ENCODE measurements at regions not wholly inside any gene's neighbourhood (a gene's known extent, or its start where the extent isn't known, plus 50 kb on each side); places are given as distances from the start of the nearest gene placed in this dataset.
"Not testable (repeated sequence)": the region's sequence is repeated elsewhere in the genome, so short reads cannot be mapped to it uniquely, and the experiment has no call there.

DNA sequence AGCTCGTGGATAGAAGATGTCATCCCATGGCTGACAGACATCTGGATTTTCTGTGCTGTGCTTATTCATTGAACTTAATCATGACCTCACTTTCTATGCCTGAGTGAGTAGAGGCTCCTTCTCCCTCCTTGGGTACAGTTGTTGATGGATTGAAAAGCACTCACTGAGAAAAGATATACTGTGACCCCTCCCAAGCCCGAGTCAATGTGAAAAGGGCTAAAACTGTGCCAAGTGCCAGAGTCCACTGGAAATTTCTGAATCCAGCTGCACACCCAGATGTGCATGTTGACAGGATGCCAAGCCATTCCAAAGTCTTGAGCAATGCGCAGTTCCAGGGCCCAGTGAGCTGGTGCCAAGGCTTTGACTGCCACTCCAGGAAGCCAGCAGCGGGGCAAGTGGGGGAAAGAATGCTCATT, 473.0 kb downstream of the NTRK2 start:
- no peak for DNase-seq

DNA sequence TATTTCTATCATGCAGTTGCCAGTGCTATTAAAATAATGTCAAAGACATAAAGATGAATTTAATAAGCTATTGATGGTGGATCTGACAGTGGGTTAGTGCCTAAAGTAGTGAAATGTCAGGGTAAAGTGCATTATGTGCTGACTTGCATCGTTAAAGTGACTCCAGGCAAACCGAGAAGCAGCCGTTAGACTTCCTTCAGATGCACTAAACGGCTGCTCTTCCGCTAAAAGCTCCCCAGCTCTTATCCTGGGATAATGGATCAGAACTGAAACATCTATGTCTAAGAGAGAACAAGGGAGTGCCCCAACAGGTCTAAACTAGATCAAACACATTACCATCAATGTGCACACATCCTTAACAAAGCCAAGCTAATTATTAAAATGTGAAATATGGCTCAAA, 468.2 kb downstream of the NTRK2 start:
- no peak for DNase-seq

DNA sequence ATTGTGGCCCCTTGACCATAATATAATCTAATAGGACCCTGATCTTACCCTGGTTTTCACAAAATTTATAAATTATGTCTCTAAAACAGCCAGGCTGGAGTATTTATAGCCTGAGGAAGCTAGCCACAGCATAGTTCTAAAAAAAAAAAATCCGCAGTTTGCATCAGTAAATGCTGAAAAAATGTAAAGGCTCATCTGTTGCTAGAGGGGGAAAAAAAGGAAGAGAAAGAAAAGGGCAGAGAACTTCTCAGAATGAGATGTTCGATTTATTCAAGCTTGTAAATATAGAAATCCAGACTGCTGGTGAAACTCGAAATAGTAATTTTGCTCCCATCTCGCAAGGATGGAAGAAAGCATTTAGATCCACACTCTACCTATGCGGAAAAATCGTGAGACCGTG, 467.5 kb downstream of the NTRK2 start:
- DNase-seq: no peak

DNA sequence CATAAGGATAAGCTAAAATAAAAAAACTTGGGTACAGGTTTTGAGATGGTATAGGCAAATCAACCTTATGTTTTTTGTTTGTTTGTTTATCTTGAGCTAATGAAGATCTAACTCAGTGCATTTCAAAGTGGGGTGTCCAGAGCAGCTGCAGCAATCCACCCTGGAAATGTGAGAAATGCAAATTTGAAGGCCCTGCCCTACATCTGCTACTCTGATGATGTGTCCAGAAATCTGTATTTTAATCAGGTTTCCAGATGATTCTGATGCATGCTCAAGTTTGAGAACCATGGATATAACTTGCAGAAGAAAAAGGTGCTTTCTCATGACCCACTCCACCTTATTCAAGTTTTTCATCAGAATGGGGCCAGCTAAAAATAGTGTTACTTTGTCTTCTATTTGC, 467.0 kb downstream of the NTRK2 start:
- DNase-seq: no peak

DNA sequence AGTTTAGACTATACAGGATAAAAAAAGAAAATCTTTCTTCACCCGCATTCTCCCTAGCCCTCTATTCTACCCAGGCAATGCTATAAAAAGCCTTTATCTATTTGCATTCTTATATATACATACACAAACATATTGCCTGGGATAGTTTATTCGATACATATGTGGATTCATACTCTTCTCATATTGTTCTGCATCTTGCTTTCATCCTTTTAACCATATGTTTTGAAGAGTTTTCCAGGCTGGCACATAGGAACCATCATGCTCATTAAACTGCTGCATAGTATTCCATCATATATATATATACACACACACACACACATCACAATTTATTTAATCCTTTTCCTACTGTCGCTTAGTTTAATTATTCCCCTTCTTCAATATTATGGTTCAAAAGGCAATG, 461.2 kb downstream of the NTRK2 start:
- DNase-seq: no peak

DNA sequence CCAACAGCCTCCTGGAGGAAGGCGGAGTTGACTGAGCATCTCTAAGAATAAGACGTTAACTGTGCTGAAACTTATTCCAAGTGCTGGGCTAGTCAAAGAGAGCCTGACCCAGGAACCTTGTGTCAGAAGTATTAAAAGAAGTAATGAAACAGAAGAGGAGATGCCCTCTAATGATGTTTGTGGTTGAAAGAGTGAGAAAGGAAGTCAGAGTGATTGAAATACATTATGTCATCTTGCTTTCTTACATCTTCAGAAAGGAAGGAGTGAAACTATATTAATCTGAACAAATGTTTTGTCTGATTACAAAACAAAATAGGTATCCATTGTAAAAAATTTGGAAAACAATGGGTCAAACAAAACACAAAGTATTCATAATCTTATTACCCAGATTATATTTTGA, 460.7 kb downstream of the NTRK2 start:
- no peak for DNase-seq

DNA sequence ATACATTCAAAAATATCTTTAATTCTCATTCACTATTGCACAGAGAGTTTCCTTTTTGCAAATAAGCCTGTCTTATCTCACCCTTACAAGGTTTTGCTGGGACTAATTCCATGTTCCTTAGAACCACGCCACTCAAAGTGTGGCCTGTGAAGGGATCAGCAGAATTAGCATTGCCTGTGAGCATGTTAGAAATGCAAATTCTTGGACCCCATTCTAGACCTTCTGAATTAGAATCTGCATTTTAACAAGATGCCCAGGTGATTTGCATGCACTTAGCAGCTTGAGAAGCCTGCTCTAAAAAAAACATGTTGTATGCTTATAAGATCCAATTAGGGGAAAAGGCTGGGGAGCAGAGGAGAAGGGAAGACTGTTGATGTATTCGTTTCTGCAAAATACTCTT, 460.0 kb downstream of the NTRK2 start:
- DNase-seq: no peak

DNA sequence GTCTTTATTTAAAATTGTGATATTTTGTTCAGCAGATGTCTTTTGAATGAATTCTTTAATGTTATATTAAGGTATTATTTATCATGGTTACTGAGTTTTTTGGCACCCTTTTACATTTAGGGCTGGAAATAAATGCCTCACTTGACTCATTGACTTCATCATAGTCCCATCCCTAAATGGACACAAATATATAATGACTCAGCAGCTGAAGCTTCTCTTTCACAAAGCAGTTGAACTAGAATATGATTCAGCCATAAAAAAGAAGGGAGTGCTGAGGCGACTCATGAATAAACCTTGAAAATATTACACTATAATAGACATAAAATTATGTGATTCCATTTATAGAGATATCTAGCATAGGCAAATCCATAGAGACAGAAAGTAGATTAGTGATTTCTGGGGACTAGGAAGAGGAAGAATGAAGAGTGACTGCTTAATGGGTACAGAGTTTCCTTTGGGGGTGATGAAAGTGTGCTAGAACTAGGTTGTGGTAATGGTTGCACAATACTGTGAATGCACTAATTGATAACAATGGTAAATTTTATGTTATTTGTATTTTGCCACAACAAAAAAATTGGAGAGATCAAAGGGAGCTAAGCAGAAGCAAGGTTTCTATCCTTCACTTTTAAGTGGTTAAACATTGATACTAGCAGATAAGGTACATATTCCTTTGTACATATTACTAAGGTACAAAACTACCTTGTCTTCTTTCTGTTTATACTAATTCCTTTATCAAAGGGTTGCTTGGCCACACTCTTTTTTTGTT, 449.6 kb downstream of the NTRK2 start:
- no peak for DNase-seq

DNA sequence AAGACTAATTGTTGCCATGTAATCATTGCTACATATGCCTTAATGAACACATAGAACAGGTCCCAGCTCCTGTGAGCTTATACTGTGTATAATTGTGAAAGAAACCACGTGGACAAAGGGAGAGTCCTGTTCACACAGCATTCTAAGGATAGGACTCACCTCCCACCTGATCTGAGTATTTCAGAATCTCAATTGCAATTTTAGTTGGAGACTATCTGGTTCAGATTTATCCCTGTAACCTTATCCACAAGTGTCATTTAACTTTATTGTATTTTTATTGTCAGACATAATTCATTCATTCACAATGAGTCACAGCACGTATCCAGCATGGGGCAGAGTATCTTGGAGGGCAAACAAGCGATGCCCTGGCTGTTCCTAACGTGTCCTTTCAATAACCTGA, 448.3 kb downstream of the NTRK2 start:
- DNase-seq: no peak

DNA sequence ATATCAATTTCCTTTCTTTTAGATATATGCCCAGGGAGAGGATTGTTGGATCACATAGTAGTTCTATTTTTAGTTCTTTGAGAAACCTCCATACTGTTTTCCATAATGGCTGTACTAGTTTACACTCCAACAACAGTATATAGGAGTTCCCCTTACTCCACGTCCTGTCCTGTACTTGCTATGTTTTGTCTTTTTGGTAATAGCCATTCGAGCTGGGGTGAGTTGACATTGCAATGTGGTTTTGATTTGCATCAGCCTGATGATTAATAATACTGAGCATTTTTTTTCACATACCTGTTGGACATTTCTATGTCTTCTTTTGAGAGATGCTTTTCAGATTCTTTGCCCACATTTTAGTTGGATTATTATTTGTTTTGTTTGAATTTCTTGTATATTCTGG, 445.9 kb downstream of the NTRK2 start:
- DNase-seq: no peak

DNA sequence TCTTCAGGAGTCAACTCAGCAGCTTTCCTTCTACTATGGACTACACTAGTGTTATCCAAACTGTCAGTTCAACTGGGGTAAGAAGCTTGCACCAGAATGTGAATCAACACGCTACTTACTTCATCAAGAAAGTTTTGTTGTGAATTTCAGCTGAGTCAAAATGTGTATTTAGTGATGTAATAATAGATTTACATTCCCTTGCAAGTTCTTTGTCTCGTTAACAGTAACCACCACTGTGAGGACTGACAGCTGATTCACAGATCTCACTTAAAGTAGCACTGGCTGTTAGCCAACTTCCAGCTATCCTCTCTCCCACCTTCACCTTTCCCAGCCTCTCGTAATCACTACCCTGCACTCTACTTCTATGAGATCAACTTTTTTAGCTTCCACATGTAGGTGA, 445.3 kb downstream of the NTRK2 start:
- no peak for DNase-seq

DNA sequence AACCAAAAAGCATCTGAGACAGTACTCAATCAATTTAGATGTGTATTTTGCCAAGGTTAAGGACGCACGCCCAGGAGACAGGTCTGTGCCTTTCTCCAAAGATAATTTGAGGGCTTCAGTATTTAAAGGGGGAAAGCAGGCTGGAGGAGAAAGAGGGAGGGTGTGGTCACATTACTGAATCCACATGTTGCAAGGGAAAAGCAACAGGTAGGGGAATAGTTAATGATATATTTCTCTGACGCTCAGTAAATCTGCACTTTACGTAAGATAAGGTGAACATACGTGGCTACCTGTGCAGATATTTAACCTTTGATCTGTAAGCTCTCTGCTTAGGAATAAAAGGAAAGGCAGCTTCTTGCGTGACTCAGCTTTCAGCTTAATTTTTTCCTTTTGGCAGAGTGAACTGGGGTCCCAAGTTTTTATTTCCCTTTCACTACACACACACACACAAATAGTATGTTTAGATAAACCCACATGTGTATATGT, 443.4 kb downstream of the NTRK2 start:
- no peak for DNase-seq

DNA sequence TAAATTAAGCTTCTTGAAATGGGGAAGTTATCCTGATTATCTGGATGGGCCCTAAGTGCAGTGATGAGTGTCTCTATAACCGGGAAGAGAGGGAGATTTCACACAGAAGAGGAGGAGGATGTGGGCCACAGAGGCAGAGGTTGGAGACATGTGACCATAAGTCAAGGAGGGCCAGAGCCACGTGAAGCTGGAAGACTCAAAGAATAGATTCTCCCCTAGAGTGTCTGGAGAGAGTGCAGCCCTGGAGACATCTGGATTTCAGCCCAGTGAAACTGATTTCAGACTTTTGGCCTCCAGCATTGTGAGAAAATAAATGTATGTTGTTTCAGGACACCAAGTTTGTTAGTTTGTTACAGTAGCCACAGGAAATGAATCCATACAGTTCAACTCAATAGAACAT, 442.9 kb downstream of the NTRK2 start:
- DNase-seq: no peak

DNA sequence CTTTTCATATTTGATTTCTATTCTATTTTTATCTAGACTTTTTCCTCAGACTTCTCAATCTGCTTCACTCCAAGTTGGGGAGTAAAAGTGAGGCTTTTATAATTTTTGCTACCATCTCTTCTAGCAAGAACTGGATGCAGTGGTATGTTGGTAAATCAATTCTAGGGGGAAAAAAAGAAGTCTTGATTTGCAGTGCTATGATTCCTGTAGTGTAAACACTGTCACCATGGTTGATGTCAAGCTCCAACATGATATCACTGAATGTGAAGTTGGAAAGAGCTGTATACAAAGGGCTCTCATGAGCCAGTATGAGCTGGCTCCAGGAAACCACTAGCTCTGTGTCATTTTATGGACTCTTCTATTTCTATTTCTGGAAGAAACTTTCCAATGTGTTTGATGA, 439.2 kb downstream of the NTRK2 start:
- no peak for DNase-seq

DNA sequence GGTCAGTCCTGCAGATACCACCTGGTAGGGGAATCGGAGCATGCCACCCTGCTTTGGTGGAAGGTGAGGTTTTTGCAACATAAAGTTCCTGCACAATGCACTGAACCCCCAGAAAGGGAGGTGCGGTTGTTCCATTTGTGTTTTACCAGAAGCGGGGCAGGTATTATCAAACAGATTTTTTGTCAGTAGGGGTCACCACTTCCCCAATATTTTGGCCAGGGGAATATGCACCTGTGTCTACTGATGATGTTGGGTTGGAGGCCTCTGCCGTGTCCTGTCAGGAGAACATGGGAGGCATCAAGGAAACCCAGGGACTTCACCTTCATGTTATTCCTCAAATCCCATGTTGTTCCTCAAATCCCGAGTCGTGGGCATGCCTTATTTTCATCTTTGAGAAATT, 438.7 kb downstream of the NTRK2 start:
- DNase-seq: no peak

DNA sequence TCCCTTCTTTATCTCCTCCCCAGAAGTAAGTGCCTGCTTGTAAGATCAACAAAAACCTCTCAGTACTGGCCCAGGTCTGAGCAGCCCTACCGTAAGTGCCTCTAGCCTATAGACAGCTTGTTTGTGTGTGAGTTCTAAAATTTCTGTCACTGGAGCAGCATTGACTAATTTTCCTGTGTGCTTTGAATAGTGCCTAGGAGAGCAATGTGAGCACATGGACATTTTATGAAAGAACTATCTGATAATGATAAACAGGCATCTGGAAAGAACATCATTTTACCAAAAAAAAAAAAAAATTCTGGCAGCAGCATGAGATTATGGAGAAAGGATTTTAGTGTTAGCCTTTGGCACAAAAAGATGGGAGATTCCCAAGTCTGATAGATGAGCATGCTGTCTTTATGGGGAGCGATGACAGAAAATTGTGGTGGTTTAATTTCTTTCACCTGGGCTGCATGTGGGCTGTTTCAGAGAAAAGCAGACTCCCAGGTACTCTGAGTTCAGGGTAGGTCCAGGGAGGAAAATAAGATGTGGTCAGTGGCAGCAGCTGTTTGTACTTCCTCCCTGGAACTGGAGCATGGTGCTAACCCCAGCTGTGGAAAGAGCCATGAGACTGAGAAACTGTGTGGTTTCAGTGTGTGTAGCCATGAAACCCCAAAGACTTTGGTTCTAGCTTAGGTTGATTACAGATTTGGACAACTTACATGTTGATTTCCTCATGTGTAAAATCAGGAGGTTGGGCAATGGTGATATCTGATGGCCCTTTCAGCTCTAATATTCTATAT, 419.9 kb downstream of the NTRK2 start:
- no peak for DNase-seq

DNA sequence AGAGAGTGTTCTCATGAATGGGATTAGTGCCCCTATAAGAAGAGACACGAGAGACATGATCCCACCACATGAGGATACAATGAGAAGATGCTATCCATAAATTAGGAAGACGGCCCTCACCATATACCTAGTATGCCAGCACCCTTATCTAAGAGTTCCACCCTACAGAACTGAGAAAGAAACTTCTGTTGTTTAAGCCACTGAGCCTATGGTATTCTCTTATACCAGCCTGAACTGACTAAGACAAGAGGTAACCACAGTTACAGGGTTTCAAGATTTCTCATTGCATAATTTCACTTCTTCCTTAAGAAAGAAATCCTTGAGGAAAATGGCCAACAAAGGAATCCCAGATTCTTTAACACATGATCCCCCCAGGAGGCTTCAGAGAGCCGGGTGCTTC, 412.4 kb downstream of the NTRK2 start:
- DNase-seq: no peak

DNA sequence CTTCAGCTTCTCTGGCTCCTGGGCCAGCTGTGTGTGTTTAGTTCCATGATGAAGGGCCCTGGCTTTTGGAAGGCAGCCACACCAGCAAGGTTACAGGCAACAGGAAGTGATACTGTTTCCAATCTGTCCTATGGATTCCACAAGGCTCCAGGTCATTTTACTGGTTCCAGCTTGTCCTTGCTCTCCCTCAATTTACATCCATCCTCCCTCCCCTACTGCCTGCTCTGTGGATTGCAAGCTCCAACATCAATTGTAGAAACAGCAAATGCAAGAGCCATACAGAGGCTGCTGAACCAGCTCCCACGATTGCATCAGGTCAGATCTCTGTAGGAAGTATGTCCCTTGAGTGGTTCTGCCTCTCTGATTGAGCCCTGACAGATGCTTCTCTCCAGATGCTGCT, 409.8 kb downstream of the NTRK2 start:
- no peak for DNase-seq

DNA sequence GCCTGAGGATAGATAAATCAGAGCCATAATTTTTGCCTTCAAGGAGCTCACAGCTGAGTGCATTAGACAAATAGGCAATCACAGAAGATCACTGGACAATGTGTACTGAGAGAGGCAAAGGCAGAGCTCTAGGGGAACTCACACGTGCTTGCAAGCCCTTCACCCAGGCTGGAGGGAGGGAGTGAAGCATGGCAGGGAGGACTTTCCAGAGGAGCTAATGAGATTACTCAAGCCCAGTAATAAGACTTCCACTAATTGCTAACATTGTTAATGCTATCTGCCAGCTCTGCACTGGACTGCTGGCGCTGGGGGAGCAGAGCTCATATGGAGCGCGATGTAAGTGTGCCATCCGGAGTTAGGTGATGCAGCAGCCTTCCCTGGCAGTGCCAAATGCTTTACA, 408.4 kb downstream of the NTRK2 start:
- no peak for DNase-seq

DNA sequence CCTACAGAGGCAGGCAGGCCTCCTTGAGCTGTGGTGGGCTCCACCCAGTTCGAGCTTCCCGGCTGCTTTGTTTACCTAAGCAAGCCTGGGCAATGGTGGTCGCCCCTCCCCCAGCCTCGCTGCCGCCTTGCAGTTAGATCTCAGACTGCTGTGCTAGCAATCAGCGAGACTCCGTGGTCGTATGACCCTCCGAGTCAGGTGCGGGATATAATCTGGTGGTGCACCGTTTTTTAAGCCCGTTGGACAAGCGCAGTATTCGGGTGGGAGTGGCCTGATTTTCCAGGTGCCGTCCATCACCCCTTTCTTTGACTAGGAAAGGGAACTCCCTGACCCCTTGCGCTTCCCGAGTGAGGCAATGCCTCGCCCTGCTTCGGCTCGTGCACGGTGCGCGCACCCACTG, 407.6 kb downstream of the NTRK2 start:
- not testable (repeated sequence) for DNase-seq
